Activated T-cell treated with anti-CD3 and anti-CD28 coated beads, Interleukin-2, amount 50 U/mL, for 48 hours (primary cell): ENCODE measurements at regions not wholly inside any gene's neighbourhood (a gene's known extent, or its start where the extent isn't known, plus 50 kb on each side); places are given as distances from the start of the nearest gene placed in this dataset.

Experiments used
- DNase-seq, 2 experiments: peaks; one replicate each; pipeline ENCODE4 v3.0.0-alpha.2; 2020

- DNase-seq = no peak
Measured at GRCh38 chr2:780002-780401, 102.8 kb upstream of the TMEM18 start.

GRCh38 chr2:778731-779350, 101.6 kb upstream of the TMEM18 start:
- DNase-seq = no peak

- no peak for DNase-seq
Measured at GRCh38 chr2:777546-777945, 100.3 kb upstream of the TMEM18 start.

GRCh38 chr2:777051-777450, 99.8 kb upstream of the TMEM18 start:
- DNase-seq = no peak

GRCh38 chr2:776487-776886, 99.3 kb upstream of the TMEM18 start:
- no peak for DNase-seq

GRCh38 chr2:776038-776437, 98.8 kb upstream of the TMEM18 start:
- no peak for DNase-seq

GRCh38 chr2:774436-774835, 97.2 kb upstream of the TMEM18 start:
- DNase-seq = no peak

GRCh38 chr2:773256-774160, 96.3 kb upstream of the TMEM18 start:
- DNase-seq = no peak

- no peak for DNase-seq
Measured at GRCh38 chr2:771538-771937, 94.3 kb upstream of the TMEM18 start.

GRCh38 chr2:770776-771175, 93.6 kb upstream of the TMEM18 start:
- DNase-seq = no peak

GRCh38 chr2:769771-770170, 92.6 kb upstream of the TMEM18 start:
- DNase-seq = no peak

GRCh38 chr2:768451-768850, 91.2 kb upstream of the TMEM18 start:
- no peak for DNase-seq

GRCh38 chr2:767944-768343, 90.7 kb upstream of the TMEM18 start:
- no peak for DNase-seq

GRCh38 chr2:767440-767839, 90.2 kb upstream of the TMEM18 start:
- peak; percentile 21 to 31 for DNase-seq

- no peak for DNase-seq
Measured at GRCh38 chr2:766255-766654, 89.0 kb upstream of the TMEM18 start.

GRCh38 chr2:765369-765768, 88.2 kb upstream of the TMEM18 start:
- DNase-seq = no peak

- DNase-seq = no peak
Measured at GRCh38 chr2:763766-764525, 86.7 kb upstream of the TMEM18 start.

- DNase-seq = no peak
Measured at GRCh38 chr2:762646-763045, 85.4 kb upstream of the TMEM18 start.

- no peak for DNase-seq
Measured at GRCh38 chr2:761384-761783, 84.2 kb upstream of the TMEM18 start.

GRCh38 chr2:760001-760400, 82.8 kb upstream of the TMEM18 start:
- DNase-seq = no peak

GRCh38 chr2:758073-758820, 81.0 kb upstream of the TMEM18 start:
- DNase-seq = no peak

GRCh38 chr2:753123-753522, 75.9 kb upstream of the TMEM18 start:
- DNase-seq = no peak

GRCh38 chr2:751474-751873, 74.3 kb upstream of the TMEM18 start:
- no peak for DNase-seq
